Activated gamma-delta T cell treated with Interleukin-2 at 50 U/mL for 16 hours (primary cell): ENCODE measurements at regions not wholly inside any gene's neighbourhood (a gene's known extent, or its start where the extent isn't known, plus 50 kb on each side); places are given as distances from the start of the nearest gene placed in this dataset.
"Not testable (repeated sequence)": the region's sequence is repeated elsewhere in the genome, so short reads cannot be mapped to it uniquely, and the experiment has no call there.

Experiments
- DNase-seq: peaks from one replicate; pipeline ENCODE4 v3.0.0-alpha.2; 2020

DNA sequence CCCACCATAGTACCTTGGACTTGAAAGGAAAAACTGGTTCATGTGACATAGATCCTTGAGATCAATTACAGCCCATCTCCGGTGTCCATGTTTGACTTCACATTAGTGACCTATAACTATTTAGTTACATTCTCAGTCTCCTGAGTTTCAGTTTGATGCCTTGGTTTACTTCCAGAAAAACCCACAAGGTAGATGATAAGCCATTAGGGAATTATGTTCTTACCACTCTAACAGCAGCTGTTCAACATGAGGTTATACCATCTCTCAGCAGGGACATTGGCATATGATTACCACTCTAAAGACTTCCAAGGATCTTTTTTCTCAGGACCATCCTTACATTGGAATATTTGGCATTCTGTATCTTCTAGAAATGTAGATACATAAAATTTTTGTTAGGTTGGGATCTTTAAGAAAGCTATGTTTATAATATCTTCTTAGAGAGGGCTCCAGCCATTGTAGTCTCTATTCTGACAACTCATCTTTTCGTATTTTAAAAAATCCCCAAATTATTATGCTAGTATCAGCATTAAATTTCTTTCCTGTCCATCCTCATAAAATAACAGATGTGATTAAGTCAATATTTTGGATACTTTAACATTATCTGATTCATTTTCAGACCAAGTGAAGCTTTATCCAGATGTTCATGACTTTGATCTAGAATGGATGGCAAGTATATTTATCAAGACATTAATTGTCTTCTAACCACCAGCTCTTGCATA, 258.9 kb downstream of the RDH14 start:
- DNase-seq = no peak

GRCh38 chr2:18299423-18300212, 260.8 kb downstream of the RDH14 start:
- no peak for DNase-seq

DNA sequence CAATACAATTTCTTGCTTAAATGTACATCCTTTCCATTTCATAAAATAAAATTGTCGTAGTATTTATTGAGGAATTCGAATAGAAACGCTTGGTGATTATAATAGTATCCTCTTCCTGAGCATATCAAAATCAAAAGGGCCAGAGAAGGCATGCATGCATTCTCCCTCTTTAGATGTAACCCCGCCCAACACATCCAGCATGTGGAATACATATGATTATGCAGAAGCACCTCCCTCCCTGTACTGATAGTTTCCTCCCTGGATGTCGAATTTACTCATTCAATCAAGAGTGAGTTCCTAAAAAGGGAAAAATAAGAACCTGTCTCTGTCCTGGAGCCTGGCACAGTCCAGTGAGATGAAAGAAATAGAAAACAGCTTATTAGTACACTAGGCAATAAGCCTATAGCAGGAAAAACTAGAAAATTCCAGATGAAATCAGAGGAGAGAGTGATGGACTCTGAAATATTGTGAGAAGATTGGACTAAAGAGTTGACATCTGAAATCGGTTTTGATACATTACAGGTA, 262.9 kb downstream of the RDH14 start:
- DNase-seq = no peak

- no peak for DNase-seq
Measured at GRCh38 chr2:18290386-18290785, 270.1 kb downstream of the RDH14 start.

DNA sequence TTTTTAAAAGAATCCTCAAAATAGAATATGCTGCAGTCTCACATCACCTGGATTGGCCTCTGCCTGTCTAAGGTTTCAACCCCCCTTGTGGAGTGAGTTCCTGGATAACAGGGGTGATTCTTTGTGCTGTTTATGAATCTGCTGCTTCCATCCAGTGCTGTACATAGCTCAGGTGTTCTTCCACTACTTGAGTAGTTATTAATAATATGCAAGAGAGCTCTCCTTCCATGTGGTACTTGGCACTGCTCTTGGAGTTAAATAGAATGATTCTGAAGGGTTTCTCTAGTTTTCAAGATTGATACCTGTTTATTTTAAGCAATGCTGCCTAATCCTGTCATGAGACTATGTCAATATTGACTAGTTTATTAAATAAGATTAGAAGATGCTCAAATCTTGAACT, 273.6 kb downstream of the RDH14 start:
- no peak for DNase-seq

DNA sequence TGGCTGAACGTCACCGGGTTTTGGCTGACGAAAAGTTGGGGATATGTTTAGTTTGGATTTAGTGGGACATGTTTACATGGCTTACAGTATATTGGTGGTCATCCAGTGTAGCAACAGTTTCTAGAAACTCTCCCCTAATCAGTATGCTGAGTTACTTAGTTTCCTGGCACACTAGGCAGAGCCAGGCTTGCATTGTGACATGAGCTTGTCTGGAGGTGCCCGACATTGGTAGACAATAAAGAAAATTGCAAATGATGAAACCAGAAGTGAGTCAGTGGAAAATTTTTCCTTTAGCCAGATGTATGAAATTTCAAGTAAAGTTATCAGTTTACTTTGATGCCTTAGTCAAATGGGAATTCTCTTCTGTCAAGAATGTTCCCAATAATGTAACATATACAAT, 276.1 kb downstream of the RDH14 start:
- no peak for DNase-seq

DNA sequence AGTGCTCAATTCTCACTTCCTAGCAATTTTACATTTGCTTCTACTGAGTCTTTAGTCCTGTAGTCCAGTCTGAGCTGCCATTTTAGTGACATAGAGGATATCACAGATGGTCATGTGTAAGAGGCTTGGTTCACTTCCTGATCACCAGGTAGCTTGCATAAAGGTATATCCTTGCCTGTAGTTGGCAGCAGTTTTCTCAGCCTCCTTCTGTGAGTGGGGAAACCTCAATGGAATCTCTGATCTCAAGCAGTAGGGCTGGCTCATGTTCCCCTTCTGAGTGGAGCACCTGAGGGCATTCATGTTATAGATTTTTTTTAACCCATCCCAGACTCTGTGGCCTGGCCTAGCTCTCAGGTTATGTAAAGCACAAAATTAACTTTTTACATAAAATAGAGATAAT, 278.4 kb downstream of the RDH14 start:
- DNase-seq = no peak

DNA sequence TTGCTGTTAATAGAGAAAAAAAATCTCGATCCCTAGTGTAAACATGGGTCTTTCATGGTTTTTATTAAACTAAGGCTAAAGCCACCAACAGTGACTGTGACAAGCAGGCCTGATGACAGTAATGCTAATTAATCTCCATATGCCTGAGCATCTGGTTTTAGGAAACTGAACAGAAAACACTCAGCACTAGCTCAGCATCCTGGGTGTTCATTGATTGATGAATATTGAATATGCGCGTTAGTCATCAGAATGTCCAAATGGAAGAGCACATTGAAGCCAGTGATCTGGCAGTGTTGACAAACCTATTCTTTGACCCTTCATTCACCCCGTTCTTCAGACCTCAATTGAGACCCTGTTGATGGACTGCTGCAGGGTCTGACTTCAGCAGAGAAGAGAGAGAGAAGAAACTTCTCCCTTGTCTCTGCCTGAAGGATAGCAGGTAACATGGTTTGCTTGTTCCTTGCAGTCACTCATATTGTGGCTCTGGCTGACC, 283.8 kb downstream of the RDH14 start:
- DNase-seq = no peak

GRCh38 chr2:18273205-18273604, 287.2 kb downstream of the RDH14 start:
- DNase-seq = no peak

- no peak for DNase-seq
Measured at GRCh38 chr2:18272148-18272494, 288.3 kb downstream of the RDH14 start.

GRCh38 chr2:18271370-18272147, 288.9 kb downstream of the RDH14 start:
- no peak for DNase-seq

GRCh38 chr2:18268400-18268799, 292.1 kb downstream of the RDH14 start:
- no peak for DNase-seq

GRCh38 chr2:18267501-18267900, 293.0 kb downstream of the RDH14 start:
- DNase-seq = no peak

GRCh38 chr2:18266699-18267098, 293.8 kb downstream of the RDH14 start:
- not testable (repeated sequence) for DNase-seq

GRCh38 chr2:18265614-18266586, 294.6 kb downstream of the RDH14 start:
- no peak for DNase-seq

DNA sequence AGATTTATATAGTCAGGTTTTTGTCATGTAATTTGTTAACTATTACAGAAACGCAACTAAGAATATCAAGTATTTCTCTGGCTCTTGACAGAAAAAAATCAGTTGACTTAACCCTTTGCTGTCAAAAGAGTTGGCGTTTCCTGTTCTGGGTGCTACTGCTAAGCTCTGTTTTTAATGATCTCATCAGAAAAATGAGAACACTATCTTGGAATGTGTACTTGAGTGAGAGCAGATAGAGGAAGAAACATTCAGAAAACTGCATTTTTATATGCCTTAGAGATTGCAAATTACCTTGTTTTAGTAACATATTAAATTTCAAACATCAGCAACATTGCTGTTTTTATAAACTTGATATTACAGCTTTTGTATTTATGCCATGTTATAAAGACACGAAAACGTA, 297.9 kb downstream of the RDH14 start:
- no peak for DNase-seq

GRCh38 chr2:18253686-18254197, 306.7 kb downstream of the RDH14 start:
- no peak for DNase-seq

GRCh38 chr2:18251486-18251885, 309.0 kb downstream of the RDH14 start:
- DNase-seq = no peak

- no peak for DNase-seq
Measured at GRCh38 chr2:18247282-18248110, 313.0 kb downstream of the RDH14 start.

DNA sequence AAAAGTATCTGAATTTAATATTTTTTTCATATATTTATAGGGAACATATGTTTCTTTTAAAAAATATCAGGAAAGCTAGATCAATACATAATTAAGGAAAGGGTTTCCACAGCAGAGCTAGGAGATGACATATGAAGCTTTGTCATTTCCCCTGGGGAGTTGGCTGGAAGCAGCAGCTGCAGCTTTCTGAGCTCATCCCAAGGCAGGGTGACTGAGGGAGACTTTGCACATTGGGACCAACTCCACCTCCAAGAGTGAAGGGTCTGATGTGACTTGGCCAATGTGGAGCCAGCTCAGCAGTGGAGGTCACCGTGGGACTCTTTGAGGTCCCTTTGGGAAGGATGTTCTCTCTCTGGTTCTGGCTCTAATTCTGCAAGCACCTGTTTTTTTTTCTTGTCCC, 315.1 kb downstream of the RDH14 start:
- no peak for DNase-seq

DNA sequence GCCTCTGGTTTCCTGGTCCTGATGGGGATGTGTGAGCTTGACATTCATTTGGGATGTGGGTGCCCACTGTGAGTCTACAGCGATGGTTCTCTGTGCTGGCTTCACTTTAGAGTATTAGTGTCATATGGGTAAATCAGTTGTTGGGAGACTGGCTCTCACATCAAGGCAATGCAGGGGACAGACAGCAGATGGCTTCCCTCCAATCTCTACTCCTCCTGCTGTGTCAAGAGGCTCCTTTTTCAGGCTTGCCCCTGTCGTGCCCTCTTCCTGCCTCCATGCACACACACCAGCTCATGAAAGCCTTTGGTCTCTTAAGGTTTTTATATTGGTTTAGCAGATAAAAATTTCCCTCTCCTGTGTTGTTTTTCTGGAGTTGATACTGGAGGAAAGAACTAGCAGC, 315.6 kb downstream of the RDH14 start:
- no peak for DNase-seq
